Osteoblast (primary cell): ENCODE measurements at regions not wholly inside any gene's neighbourhood (a gene's known extent, or its start where the extent isn't known, plus 50 kb on each side); places are given as distances from the start of the nearest gene placed in this dataset.
A peak's percentile ranks its signal among the peaks of the same experiment; 100 is the strongest.
"Not testable (repeated sequence)": the region's sequence is repeated elsewhere in the genome, so short reads cannot be mapped to it uniquely, and the experiment has no call there.

Experiments used
- DNase-seq: peaks from one replicate; pipeline ENCODE4 v3.0.0; 2011; ENCODE audit warnings: low spot score, mixed read lengths; ENCODE audit not compliant: insufficient read length; ENCODE audit errors: missing footprints
- H2AFZ ChIP-seq: 2 replicates; pipeline ENCODE4 v1.6.0; 2011; ENCODE audit warnings: mild to moderate bottlenecking, low read length
- H3K27ac ChIP-seq: 2 replicates; pipeline ENCODE4 v1.5.1; 2011; ENCODE audit warnings: mild to moderate bottlenecking, low read depth, low read length, moderate library complexity
- H3K27me3 ChIP-seq: 2 replicates; pipeline ENCODE4 v1.6.0; 2012; ENCODE audit warnings: mild to moderate bottlenecking, control low read depth, inconsistent platforms, low read length, moderate library complexity; ENCODE audit not compliant: insufficient read depth
- H3K36me3 ChIP-seq: 2 replicates; pipeline ENCODE4 v1.5.1; 2011; ENCODE audit warnings: mild to moderate bottlenecking, low read length, control low read depth, moderate library complexity; ENCODE audit not compliant: insufficient read depth
- H3K4me1 ChIP-seq: 2 replicates; pipeline ENCODE4 v1.5.1; 2011; ENCODE audit warnings: mild to moderate bottlenecking, low read length, control low read depth, moderate library complexity; ENCODE audit not compliant: insufficient read depth
- H3K4me2 ChIP-seq: 2 replicates; pipeline ENCODE4 v1.6.0; 2011; ENCODE audit warnings: mild to moderate bottlenecking, low read length; ENCODE audit not compliant: insufficient read depth
- H3K4me3 ChIP-seq: fragments of 200-600 bp; sonication (generic); 3 replicates; pipeline ENCODE4 v1.5.1; 2012; ENCODE audit warnings: mild to moderate bottlenecking, low read length, inconsistent platforms; ENCODE audit not compliant: insufficient read depth
- H3K79me2 ChIP-seq: 2 replicates; pipeline ENCODE4 v1.6.0; 2012; ENCODE audit warnings: mild to moderate bottlenecking, low read length, control low read depth, inconsistent platforms; ENCODE audit not compliant: insufficient read depth
- H3K9me3 ChIP-seq: 2 replicates; pipeline ENCODE4 v1.5.1; 2011; ENCODE audit warnings: low read depth, low read length, control low read depth
- H4K20me1 ChIP-seq: 2 replicates; pipeline ENCODE4 v1.6.0; 2012; ENCODE audit warnings: mild to moderate bottlenecking, low read length, control low read depth; ENCODE audit not compliant: insufficient read depth
- TF ChIP-seq, protein P1 (sequence below): IDR thresholded peaks from 2 replicates; pipeline ENCODE4 v1.5.1; 2011; ENCODE audit warnings: mild to moderate bottlenecking, low read depth, low read length, moderate library complexity; ENCODE audit errors: extremely low read depth

- Histone ChIP-seq H3K4me2 (peak overlapping the region; percentile 68), H3K9me3 (no peaks in the 10 kb centered on the region), H4K20me1 (no peaks in the 10 kb centered on the region), H3K4me3 (peak overlapping the region; percentile 36), H3K36me3 (no peaks in the 10 kb centered on the region), H3K4me1 (peaks cover 25% of the 10 kb centered on the region), H3K27ac (peak overlapping the region; percentile 75), H3K27me3 (no peaks in the 10 kb centered on the region), H2AFZ (peak overlapping the region; percentile 55), H3K79me2 (no peaks in the 10 kb centered on the region)
- TF ChIP-seq, protein P1, sequence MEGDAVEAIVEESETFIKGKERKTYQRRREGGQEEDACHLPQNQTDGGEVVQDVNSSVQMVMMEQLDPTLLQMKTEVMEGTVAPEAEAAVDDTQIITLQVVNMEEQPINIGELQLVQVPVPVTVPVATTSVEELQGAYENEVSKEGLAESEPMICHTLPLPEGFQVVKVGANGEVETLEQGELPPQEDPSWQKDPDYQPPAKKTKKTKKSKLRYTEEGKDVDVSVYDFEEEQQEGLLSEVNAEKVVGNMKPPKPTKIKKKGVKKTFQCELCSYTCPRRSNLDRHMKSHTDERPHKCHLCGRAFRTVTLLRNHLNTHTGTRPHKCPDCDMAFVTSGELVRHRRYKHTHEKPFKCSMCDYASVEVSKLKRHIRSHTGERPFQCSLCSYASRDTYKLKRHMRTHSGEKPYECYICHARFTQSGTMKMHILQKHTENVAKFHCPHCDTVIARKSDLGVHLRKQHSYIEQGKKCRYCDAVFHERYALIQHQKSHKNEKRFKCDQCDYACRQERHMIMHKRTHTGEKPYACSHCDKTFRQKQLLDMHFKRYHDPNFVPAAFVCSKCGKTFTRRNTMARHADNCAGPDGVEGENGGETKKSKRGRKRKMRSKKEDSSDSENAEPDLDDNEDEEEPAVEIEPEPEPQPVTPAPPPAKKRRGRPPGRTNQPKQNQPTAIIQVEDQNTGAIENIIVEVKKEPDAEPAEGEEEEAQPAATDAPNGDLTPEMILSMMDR = no peak
- no peak for DNase-seq
Measured at GRCh38 chr20:52047811-52048764, 143.5 kb downstream of the ZFP64 start.

DNA sequence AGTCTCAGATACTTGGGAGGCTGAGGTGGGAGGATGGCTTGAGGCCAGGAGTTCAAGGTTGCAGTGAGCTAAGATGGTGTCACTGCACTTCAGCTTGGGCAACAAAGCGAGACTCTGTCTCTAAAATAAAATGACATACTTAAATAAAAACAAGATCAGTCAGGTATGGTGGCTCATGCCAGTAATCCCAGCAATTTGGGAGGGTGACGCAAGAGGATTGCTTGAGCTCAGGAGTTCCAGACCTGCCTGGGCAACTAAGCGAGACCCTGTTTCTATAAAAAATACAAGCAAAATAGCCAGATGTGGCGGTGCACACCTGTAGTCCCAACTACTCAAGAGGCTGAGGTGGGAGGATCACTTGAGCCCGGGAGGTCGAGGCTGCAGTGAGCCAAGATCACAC, 149.6 kb downstream of the ZFP64 start:
- Histone ChIP-seq H3K4me3 (no peak overlapping the region), H2AFZ (no peak overlapping the region), H3K9me3 (no peaks in the 10 kb centered on the region), H3K79me2 (no peaks in the 10 kb centered on the region), H3K27ac (no peak overlapping the region), H3K4me1 (peaks cover 3% of the 10 kb centered on the region), H3K4me2 (no peak overlapping the region), H3K27me3 (no peaks in the 10 kb centered on the region), H3K36me3 (no peaks in the 10 kb centered on the region), H4K20me1 (no peaks in the 10 kb centered on the region)
- TF ChIP-seq, protein P1 = no peak
- no peak for DNase-seq

GRCh38 chr20:52039790-52040189, 151.8 kb downstream of the ZFP64 start:
- no peak overlapping the region for H3K4me2 ChIP-seq
- H3K27me3 ChIP-seq = no peaks in the 10 kb centered on the region
- H4K20me1 ChIP-seq = no peaks in the 10 kb centered on the region
- no peaks in the 10 kb centered on the region for H3K9me3 ChIP-seq
- no peak overlapping the region for H2AFZ ChIP-seq
- no peak for DNase-seq
- no peak overlapping the region for H3K4me3 ChIP-seq
- H3K4me1 ChIP-seq = no peaks in the 10 kb centered on the region
- no peak overlapping the region for H3K27ac ChIP-seq
- H3K79me2 ChIP-seq = no peaks in the 10 kb centered on the region
- TF ChIP-seq, protein P1 = no peak
- no peaks in the 10 kb centered on the region for H3K36me3 ChIP-seq

DNA sequence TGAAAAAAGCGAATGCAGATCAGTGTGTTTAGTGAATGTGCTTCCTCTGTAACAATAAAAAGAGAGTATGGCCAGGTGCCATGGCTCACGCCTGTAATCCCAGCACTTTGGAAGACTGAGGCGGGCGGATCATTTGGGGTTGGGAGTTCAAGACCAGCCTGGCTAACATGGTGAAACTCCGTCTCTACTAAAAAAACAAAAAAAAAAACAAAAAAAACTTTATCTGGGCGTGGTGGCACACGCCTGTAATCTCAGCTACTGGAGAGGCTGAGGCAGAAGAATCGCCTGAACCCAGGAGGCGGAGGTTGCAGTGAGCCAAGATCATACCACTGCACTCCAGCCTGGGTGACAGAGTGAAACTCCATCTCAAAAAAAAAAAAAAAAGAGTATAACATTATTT, 152.9 kb downstream of the ZFP64 start:
- H3K4me3 ChIP-seq, H3K36me3 ChIP-seq, H2AFZ ChIP-seq, H3K9me3 ChIP-seq, H3K4me2 ChIP-seq, H3K79me2 ChIP-seq, H3K27me3 ChIP-seq, DNase-seq, H4K20me1 ChIP-seq, H3K4me1 ChIP-seq, H3K27ac ChIP-seq: not testable (repeated sequence)
